ENCODE measurements at regions not wholly inside any gene's neighbourhood (a gene's known extent, or its start where the extent isn't known, plus 50 kb on each side); places are given as distances from the start of the nearest gene placed in this dataset.

- Histone ChIP-seq H3K27me3 (ENCODE audit: control insufficient read depth, low read length) (no peaks in the 10 kb centered on the region), H3F3A (ENCODE audit: control insufficient read depth, insufficient read depth) (no peaks in the 10 kb centered on the region), H3K9me3 (ENCODE audit: control insufficient read depth, insufficient read depth, low read length) (no peaks in the 10 kb centered on the region), H3K4me2 (ENCODE audit: low read length) (no peak overlapping the region), H3K27ac (ENCODE audit: low read depth, low read length) (no peak overlapping the region), H3K4me1 (ENCODE audit: control insufficient read depth, low read length) (0 out of 2 replicates have a peak, but pooled peaks cover 3% of the 10 kb centered on the region), H3K36me3 (ENCODE audit: control insufficient read depth, low read length) (no peaks in the 10 kb centered on the region), H4K20me1 (ENCODE audit: control insufficient read depth, insufficient read depth, low read depth, low read length) (no peaks in the 10 kb centered on the region), H3K9me2 (replicated peaks; ENCODE audit: control insufficient read depth, low read length) (no peaks in the 10 kb centered on the region), H3K79me2 (ENCODE audit: control insufficient read depth, low read length) (no peaks in the 10 kb centered on the region), H3K4me3 (ENCODE audit: low read length) (no peak overlapping the region)
- TF ChIP-seq EZH2phosphoT487 (IDR thresholded peaks at IDR 0.05; ENCODE audit: borderline replicate concordance, low read length), result no peak
- TF ChIP-seq CTCF (IDR thresholded peaks at IDR 0.05; ENCODE audit: low read depth, low read length, poor library complexity, severe bottlenecking), result no peak
These were observed 56.1 kb upstream of the MAST4 start for GRCh38 chr5:66540078-66540477.

GRCh38 chr5:66542711-66543110 lies 53.5 kb upstream of the MAST4 start:
- Histone ChIP-seq H3K9me3 (ENCODE audit: control insufficient read depth, insufficient read depth, low read length) (peaks cover 4% of the 10 kb centered on the region; the same call in 1 of the 2 replicates), H3K4me3 (ENCODE audit: low read length) (no peak overlapping the region), H3K27me3 (ENCODE audit: control insufficient read depth, low read length) (no peaks in the 10 kb centered on the region), H3K9me2 (replicated peaks; ENCODE audit: control insufficient read depth, low read length) (no peaks in the 10 kb centered on the region), H3F3A (ENCODE audit: control insufficient read depth, insufficient read depth) (no peaks in the 10 kb centered on the region), H4K20me1 (ENCODE audit: control insufficient read depth, insufficient read depth, low read depth, low read length) (no peaks in the 10 kb centered on the region), H3K36me3 (ENCODE audit: control insufficient read depth, low read length) (no peaks in the 10 kb centered on the region), H3K4me2 (ENCODE audit: low read length) (no peak overlapping the region), H3K4me1 (ENCODE audit: control insufficient read depth, low read length) (0 out of 2 replicates have a peak, but pooled peaks cover 3% of the 10 kb centered on the region), H3K79me2 (ENCODE audit: control insufficient read depth, low read length) (no peaks in the 10 kb centered on the region), H3K27ac (ENCODE audit: low read depth, low read length) (no peak overlapping the region)
- TF ChIP-seq CTCF (IDR thresholded peaks at IDR 0.05; ENCODE audit: low read depth, low read length, poor library complexity, severe bottlenecking) (no peak), EZH2phosphoT487 (IDR thresholded peaks at IDR 0.05; ENCODE audit: borderline replicate concordance, low read length) (no peak)

Data from DOHH2 (cell line).